Thyroid gland (tissue), 4 donors: ENCODE measurements at regions not wholly inside any gene's neighbourhood (a gene's known extent, or its start where the extent isn't known, plus 50 kb on each side); places are given as distances from the start of the nearest gene placed in this dataset.
"Not testable (repeated sequence)": the region's sequence is repeated elsewhere in the genome, so short reads cannot be mapped to it uniquely, and the experiment has no call there.

Source experiments
- DNase-seq, 2 donors: peaks; one replicate each; pipeline ENCODE4 v3.0.0-alpha.2; 2019
- H3K27ac ChIP-seq, 3 donors: fragments of 200-600 bp; sonication (generic); 1 replicate in 2 of 3; 2 replicates in 1 of 3; pipeline ENCODE4 v1.5.1; 2016 to 2019; ENCODE audit warnings: mild to moderate bottlenecking in 1 of 3, moderate library complexity in 1 of 3
- H3K27me3 ChIP-seq: fragments of 200-600 bp; sonication (generic); one replicate; pipeline ENCODE4 v1.5.1; 2019
- H3K36me3 ChIP-seq, 2 donors: fragments of 200-600 bp; sonication (generic); one replicate each; pipeline ENCODE4 v1.5.1; 2016 to 2019
- H3K4me1 ChIP-seq, 2 donors: fragments of 200-600 bp; sonication (generic); one replicate each; pipeline ENCODE4 v1.5.1; 2017 to 2019
- H3K4me3 ChIP-seq, 3 donors: fragments of 200-600 bp; sonication (generic); replicated peaks in 1 of 3; 1 replicate in 2 of 3; 2 replicates in 1 of 3; pipeline ENCODE4 v1.5.1; 2016; ENCODE audit warnings: mild to moderate bottlenecking in 1 of 3
- H3K9me3 ChIP-seq: fragments of 200-600 bp; sonication (generic); one replicate; pipeline ENCODE4 v1.5.1; 2017
- POLR2A ChIP-seq, 2 donors: fragments of 450-650 bp; IDR thresholded peaks; one replicate each; pipeline ENCODE4 v1.6.1; 2017; ENCODE audit warnings: antibody characterized with exemption in 2 of 2, mild to moderate bottlenecking in 2 of 2, moderate library complexity in 1 of 2
- WGBS, 2 donors: methylation state at CpG; one replicate each; pipeline ENCODE4 v1.1.5; 2017; 5-methylcytosine and 5-hydroxymethylcytosine counted together
- intact Hi-C: fragments of 100-400 bp; cut with DNase I; formaldehyde crosslinking; loops from one replicate; pipeline ENCODE4 v1.15.1; 2023
- TF ChIP-seq, protein P1 (sequence below), 6 experiments: fragments of 200-600 bp in 3 of 6; fragments of 450-650 bp in 3 of 6; sonication (generic) in 3 of 6; IDR thresholded peaks; one replicate each; pipeline ENCODE4 v1.5.1; 2016 to 2019; ENCODE audit warnings: antibody characterized with exemption in 6 of 6, mild to moderate bottlenecking in 2 of 6, inconsistent platforms in 1 of 6, moderate library complexity in 1 of 6

DNA sequence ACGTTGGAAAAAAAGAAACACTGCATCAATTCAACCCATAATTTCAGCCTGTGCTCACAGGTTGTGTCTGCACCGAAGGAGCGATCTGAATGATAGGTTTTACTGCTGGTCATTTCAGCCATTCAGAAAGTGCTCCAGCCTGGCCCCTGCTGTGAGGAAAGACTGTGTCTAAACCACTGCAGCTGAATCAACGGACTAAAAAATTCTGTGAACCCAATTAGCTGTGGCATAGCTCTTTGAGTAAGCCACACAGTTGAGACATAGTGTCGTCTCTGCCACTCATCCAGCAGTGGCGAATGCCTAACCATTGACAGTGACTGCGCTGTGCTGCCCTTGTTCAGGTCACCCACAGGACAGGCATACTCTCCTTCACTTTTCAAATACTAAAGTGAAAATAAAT, 179.8 kb downstream of the COG6 start:
- intact Hi-C loops: no loop called here
- 75 to 76% methylated on average over 7 of the region's 7 CpGs for WGBS, 2 donors
- H3K36me3 ChIP-seq: no peaks in the 10 kb centered on the region

DNA sequence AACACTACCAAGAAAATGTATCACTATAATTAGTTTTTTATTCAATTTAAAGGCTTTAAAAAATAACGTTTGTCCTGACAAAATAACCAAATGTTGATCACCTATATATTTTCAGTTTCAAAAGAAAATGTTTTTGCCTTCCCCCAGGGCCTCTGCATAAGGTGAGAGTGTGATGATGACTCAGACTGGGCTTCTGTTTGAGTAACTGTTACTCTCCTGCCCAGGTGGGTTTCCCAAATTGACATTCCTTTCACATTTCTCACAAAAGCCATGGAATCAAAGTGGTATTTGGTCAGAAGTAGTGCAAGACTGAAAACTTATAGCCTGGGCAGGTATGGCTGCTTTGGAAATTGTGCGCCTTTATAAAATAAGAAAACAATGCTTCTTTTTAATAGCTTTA, 180.6 kb downstream of the COG6 start:
- no peak for TF ChIP-seq POLR2A (IDR thresholded peaks at IDR 0.05)
- TF ChIP-seq, protein P1, sequence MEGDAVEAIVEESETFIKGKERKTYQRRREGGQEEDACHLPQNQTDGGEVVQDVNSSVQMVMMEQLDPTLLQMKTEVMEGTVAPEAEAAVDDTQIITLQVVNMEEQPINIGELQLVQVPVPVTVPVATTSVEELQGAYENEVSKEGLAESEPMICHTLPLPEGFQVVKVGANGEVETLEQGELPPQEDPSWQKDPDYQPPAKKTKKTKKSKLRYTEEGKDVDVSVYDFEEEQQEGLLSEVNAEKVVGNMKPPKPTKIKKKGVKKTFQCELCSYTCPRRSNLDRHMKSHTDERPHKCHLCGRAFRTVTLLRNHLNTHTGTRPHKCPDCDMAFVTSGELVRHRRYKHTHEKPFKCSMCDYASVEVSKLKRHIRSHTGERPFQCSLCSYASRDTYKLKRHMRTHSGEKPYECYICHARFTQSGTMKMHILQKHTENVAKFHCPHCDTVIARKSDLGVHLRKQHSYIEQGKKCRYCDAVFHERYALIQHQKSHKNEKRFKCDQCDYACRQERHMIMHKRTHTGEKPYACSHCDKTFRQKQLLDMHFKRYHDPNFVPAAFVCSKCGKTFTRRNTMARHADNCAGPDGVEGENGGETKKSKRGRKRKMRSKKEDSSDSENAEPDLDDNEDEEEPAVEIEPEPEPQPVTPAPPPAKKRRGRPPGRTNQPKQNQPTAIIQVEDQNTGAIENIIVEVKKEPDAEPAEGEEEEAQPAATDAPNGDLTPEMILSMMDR (IDR thresholded peaks at IDR 0.05): no peak
- H3K27ac ChIP-seq: no peak overlapping the region
- no peaks in the 10 kb centered on the region for H3K27me3 ChIP-seq
- H3K9me3 ChIP-seq: no peaks in the 10 kb centered on the region
- intact Hi-C loops: no loop called here
- H3K4me1 ChIP-seq: no peaks in the 10 kb centered on the region
- no peak overlapping the region for H3K4me3 ChIP-seq
- DNase-seq: no peak
- no peaks in the 10 kb centered on the region for H3K36me3 ChIP-seq
- 66 to 77% methylated on average over 2 of the region's 2 CpGs for WGBS, 2 donors

More for the DNA sequence above, 179.8 kb downstream of the COG6 start:
- no peak overlapping the region for H3K27ac ChIP-seq
- DNase-seq: no peak
- H3K9me3 ChIP-seq: no peaks in the 10 kb centered on the region
- H3K27me3 ChIP-seq: no peaks in the 10 kb centered on the region
- TF ChIP-seq POLR2A (IDR thresholded peaks at IDR 0.05): no peak
- TF ChIP-seq, protein P1 (IDR thresholded peaks at IDR 0.05): no peak
- H3K4me3 ChIP-seq: no peak overlapping the region
- no peaks in the 10 kb centered on the region for H3K4me1 ChIP-seq

DNA sequence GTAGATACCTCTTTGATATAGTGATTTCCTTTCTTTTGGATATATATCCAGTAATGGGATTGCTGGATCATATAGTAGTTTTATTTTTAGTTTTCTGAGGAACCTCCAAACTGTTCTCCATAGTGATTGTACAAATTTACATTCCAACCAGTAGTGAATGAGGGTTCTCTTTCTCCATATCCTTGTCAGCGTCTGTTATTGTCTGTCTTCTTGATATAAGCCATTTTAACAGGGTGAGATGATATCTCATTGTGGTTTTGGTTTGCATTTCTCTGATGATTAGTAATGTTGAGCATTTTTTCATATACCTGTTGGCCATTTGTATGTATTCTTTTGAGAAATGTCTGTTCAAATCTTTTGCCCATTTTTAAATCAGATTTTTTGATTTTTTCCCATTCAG, 182.4 kb downstream of the COG6 start:
- 88 to 100% methylated on average over 1 of the region's 1 CpG for WGBS, 2 donors
- intact Hi-C loops, H3K36me3 ChIP-seq, H3K27me3 ChIP-seq, H3K9me3 ChIP-seq, H3K4me3 ChIP-seq, H3K27ac ChIP-seq, DNase-seq, H3K4me1 ChIP-seq: not testable (repeated sequence)

DNA sequence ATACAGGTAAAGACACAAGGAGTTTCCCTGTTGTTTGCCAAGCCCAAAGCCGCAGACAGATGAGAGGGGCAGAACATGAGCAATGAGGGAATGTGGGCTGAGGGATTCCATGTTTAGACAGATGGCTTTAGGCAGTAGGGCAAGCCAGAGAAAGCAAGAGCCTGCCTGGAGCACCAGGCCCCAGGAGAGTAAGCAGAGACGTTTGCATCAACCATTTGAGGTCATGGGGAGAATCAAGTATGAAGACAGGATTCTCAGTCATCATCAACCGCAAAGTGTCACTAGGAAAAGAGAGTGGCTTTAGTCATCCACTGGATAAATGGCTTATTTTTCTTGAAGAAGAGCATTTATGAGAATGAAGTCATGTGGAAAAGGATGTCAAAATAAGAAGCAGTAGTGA, 184.7 kb downstream of the COG6 start:
- Histone ChIP-seq H3K36me3 (no peaks in the 10 kb centered on the region), H3K9me3 (no peaks in the 10 kb centered on the region), H3K27ac (no peak overlapping the region), H3K27me3 (no peaks in the 10 kb centered on the region), H3K4me1 (no peaks in the 10 kb centered on the region), H3K4me3 (no peak overlapping the region)
- WGBS, 2 donors: 78 to 81% methylated on average over 3 of the region's 3 CpGs
- TF ChIP-seq POLR2A (IDR thresholded peaks at IDR 0.05): no peak
- TF ChIP-seq, protein P1 (IDR thresholded peaks at IDR 0.05): no peak
- intact Hi-C loops: no loop called here
- DNase-seq: no peak

DNA sequence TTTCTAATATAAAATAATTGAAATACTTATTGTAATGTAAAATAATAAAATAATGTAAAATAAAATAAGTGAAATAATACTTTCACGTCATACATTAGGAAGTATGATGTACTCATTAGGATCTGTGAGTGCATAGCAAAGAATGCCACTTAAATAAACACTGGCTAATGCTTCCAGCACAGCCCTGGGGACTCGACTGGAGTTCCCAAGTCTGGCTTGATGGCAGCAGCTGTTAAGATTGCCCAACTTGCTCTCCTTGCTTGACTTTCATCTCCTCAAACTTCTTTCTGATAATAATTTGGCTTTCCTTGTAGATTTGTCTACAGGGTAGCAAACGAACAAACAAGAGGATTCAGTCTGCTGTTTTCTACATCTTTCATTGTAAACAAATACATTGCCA, 191.9 kb downstream of the COG6 start:
- H3K27me3 ChIP-seq: no peaks in the 10 kb centered on the region
- H3K9me3 ChIP-seq: no peaks in the 10 kb centered on the region
- TF ChIP-seq, protein P1 (IDR thresholded peaks at IDR 0.05): no peak
- no peak for TF ChIP-seq POLR2A (IDR thresholded peaks at IDR 0.05)
- H3K27ac ChIP-seq: no peak overlapping the region
- WGBS, 2 donors: 54 to 69% methylated on average over 3 of the region's 3 CpGs
- H3K36me3 ChIP-seq: no peaks in the 10 kb centered on the region
- no peaks in the 10 kb centered on the region for H3K4me1 ChIP-seq
- H3K4me3 ChIP-seq: no peak overlapping the region
- DNase-seq: no peak
- intact Hi-C loops: no loop called here

DNA sequence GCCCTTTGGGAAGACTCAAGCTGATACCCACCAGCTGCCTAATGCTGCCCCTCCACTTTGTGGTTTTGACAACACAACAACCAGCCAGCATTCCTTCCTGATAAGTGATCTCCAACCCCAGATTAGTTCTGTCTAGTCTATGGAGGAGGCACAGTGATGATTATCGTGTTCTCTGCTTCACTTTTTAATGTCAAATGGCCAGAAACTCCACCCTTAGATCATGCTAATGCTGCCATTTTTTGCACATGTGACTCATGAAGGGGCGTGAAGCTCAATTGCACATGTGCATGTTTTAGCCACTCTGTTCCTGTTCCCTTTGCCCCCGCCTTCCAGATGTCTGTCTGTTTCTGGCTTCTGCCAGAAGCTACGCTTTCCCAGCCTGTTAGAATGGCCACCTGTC, 199.8 kb downstream of the COG6 start:
- Histone ChIP-seq H3K36me3 (no peaks in the 10 kb centered on the region), H3K4me1 (no peaks in the 10 kb centered on the region), H3K27me3 (no peaks in the 10 kb centered on the region), H3K9me3 (no peaks in the 10 kb centered on the region), H3K4me3 (no peak overlapping the region), H3K27ac (no peak overlapping the region)
- no peak for DNase-seq
- 83 to 87% methylated on average over 4 of the region's 4 CpGs for WGBS, 2 donors
- intact Hi-C loops: no loop called here
- TF ChIP-seq, protein P1 (IDR thresholded peaks at IDR 0.05): no peak
- TF ChIP-seq POLR2A (IDR thresholded peaks at IDR 0.05): no peak
